ENCODE measurements at regions not wholly inside any gene's neighbourhood (a gene's known extent, or its start where the extent isn't known, plus 50 kb on each side); places are given as distances from the start of the nearest gene placed in this dataset.
"Not testable (repeated sequence)": the region's sequence is repeated elsewhere in the genome, so short reads cannot be mapped to it uniquely, and the experiment has no call there.

DNA sequence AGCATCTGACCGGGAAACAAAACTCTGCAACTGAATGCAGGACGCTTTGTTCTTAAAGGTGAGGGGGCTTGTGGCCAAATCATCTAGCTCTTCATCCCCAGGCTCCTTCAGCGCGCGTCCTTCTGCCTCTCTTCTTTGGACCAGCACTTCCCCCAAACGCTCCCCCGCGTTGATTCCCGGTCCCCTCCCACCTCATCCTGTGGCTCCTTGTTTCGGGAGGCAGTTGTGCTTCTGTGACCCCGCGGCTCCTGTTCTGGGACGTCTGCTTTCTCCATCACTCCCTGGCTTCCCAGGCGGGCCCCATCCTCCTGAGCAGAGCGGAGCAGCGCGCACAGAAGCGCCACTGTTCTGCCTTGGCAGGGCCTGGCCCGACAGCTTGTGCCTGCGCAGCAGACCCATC lies 109.7 kb upstream of the ZNG1E start:
- not testable (repeated sequence) for DNase-seq (ENCODE audit: low read depth in 3 of 3, low spot score in 1 of 3)

DNA sequence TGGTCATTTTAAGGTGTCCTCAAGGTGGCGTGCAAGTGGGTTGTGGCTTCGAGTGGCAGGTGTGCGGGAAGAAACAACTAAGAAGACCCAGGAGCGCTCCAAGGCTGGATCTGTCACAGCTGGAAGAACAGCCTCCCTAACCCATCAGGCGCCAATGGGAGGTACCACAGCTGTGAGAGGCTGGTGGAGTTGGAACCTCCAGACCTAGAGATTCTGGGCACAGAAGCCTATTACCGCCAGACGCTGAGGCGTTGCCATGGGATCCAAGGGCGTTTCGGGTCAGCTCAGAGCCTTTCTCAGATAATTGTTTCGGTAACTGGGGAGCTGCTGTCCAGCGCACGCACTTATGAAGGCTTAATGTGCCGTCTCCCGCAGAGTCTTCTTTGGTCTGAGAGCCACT lies 156.7 kb upstream of the ZNG1E start:
- not testable (repeated sequence) for DNase-seq (ENCODE audit: low read depth in 3 of 3, low spot score in 1 of 3)

- not testable (repeated sequence) for DNase-seq (ENCODE audit: low read depth in 3 of 3, low spot score in 1 of 3)
Measured at GRCh38 chr9:65514465-65514864, 161.3 kb upstream of the ZNG1E start.

GRCh38 chr9:65507897-65508296 lies 167.8 kb upstream of the ZNG1E start:
- not testable (repeated sequence) for DNase-seq (ENCODE audit: low read depth in 3 of 3, low spot score in 1 of 3)

GRCh38 chr9:65504686-65505085 lies 171.0 kb upstream of the ZNG1E start:
- not testable (repeated sequence) for DNase-seq (ENCODE audit: low read depth in 3 of 3, low spot score in 1 of 3)

GRCh38 chr9:65503696-65504095 lies 172.0 kb upstream of the ZNG1E start:
- DNase-seq (ENCODE audit: low read depth in 3 of 3, low spot score in 1 of 3): not testable (repeated sequence)

- DNase-seq (ENCODE audit: low read depth in 3 of 3, low spot score in 1 of 3): not testable (repeated sequence)
Measured at GRCh38 chr9:65482890-65483289, 192.8 kb upstream of the ZNG1E start.

DNA sequence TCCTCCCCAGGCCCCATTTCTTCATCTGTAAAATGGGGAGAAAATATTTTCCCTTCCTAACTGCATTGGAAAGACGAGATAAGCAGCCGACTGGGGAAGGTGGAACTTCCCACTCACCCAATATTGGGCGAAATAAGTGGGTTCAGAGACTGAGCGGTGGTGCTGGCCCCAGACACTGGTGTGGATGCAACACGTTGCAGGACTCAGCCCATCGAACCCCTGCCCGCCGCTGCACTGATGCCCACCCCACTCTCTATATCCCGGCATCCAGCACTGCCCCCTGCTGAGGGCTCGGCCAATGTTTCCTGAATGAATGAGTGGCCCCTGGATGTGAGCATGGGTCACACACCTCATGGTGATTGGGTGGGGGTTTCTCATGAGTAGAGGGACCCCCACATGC lies 194.4 kb upstream of the ZNG1E start:
- DNase-seq (ENCODE audit: low read depth in 3 of 3, low spot score in 1 of 3): not testable (repeated sequence)

GRCh38 chr9:65474891-65475290 lies 189.9 kb upstream of the FOXD4L5 start:
- not testable (repeated sequence) for DNase-seq (ENCODE audit: low read depth in 3 of 3, low spot score in 1 of 3)

DNA sequence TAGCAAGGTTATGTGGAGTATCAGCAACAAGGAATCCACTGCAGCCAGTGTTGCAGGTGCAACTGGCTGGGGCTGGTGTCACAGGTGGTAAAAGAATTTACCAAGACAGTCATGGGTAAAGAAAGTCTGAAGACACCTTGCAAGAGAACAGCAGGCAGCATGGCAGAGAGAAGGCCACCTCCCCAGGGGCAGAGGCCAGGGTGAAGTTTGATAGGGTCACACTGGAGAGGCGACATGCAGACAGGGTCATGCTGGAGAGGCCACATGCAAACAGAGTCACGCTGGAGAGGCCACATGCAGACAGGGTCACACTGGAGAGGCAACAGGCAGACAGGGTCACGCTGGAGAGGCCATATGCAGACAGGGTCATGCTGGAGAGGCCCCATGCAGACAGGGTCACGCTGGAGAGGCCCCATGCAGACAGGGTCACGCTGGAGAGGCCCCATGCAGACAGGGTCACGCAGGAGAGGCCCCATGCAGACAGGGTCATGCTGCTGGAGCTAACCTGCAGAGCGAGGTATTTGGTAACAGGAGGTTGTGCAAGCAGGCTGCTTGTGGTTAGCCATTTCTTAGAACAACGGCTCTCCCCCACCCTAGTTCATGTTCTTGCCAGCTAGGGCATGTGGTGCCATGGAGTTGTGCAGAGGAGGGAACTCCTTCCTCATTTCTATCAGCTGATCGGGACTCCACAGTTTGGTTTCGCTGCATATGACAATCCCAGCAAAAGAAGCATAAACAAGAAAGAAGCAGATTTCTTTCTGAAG lies 188.2 kb upstream of the FOXD4L5 start:
- not testable (repeated sequence) for DNase-seq (ENCODE audit: low read depth in 3 of 3, low spot score in 1 of 3)

DNA sequence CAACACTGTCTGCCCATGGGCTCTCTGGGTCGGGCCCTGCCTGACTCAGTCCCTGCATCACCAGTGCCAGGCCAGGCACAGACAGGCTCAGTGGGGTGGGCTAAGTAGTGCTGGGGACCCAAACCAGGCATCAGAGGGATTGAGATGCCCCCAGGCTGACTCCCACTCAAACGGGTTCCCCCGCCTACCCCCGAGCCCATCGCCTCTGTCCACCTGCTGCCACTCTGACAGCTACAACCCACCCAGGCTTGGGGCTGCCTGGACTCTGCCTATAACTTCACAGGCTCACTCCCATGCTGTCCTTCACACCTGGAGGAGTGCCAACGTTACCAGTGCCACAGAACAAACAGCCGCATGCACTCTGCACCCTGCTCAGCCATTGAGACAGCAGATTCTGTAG lies 186.1 kb upstream of the FOXD4L5 start:
- not testable (repeated sequence) for DNase-seq (ENCODE audit: low read depth in 3 of 3, low spot score in 1 of 3)

DNA sequence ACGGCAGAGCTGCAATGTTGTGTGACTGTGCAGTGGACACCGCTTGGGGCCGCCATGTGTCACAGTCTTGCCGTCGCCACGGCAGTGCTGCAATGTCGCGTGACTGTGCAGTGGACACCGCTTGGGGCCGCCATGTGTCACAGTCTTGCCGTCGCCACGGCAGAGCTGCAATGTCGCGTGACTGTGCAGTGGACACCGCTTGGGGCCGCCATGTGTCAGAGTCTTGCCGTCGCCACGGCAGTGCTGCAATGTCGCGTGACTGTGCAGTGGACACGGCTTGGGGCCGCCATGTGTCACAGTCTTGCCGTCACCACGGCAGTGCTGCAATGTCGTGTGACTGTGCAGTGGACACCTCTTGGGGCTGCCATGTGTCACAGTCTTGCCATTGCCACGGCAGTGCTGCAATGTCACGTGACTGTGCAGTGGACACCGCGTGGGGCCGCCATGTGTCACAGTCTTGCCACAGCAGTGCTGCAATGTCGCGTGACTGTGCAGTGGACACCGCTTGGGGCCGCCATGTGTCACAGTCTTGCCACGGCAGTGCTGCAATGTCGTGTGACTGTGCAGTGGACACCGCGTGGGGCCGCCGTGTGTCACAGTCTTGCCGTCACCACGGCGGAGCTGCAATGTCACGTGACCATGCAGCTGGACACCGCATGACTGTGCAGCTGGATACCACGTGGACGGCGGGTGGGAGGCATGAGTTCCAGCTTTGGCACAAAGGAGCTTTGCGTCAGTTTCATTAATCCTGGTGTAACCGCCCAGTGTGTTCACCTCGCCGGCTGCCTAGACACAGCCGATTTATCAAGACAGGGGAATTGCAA lies 182.1 kb upstream of the FOXD4L5 start:
- DNase-seq (ENCODE audit: low read depth in 3 of 3, low spot score in 1 of 3): not testable (repeated sequence)

GRCh38 chr9:65465246-65465895 lies 180.4 kb upstream of the FOXD4L5 start:
- DNase-seq (ENCODE audit: low read depth in 3 of 3, low spot score in 1 of 3): not testable (repeated sequence)

- DNase-seq (ENCODE audit: low read depth in 3 of 3, low spot score in 1 of 3): not testable (repeated sequence)
Measured at GRCh38 chr9:65462476-65462875, 177.5 kb upstream of the FOXD4L5 start.

- no peak for DNase-seq (ENCODE audit: low read depth in 3 of 3, low spot score in 1 of 3)
Measured at GRCh38 chr9:65459756-65460320, 174.8 kb upstream of the FOXD4L5 start.

GRCh38 chr9:65458992-65459391 lies 174.0 kb upstream of the FOXD4L5 start:
- DNase-seq (ENCODE audit: low read depth in 3 of 3, low spot score in 1 of 3): no peak

DNA sequence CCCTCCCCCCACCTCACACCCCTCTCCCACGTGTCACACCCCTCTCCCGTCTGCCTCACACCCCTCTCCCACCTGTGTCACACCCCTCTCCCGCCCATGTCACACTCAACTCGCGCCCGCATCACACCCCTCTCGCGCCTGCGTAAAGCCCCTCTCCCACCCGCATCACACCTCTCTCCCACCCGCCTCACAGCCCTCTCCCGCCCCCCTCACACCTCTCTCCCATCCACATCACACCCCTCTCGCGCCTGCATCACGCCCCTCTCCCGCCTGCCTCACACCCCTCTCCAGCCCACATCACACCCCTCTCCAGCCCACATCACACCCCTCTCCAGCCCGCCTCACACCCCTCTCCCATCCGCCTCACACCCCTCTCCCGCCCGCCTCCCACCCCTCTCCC lies 173.5 kb upstream of the FOXD4L5 start:
- no peak for DNase-seq (ENCODE audit: low read depth in 3 of 3, low spot score in 1 of 3)

GRCh38 chr9:65456991-65457390 lies 172.0 kb upstream of the FOXD4L5 start:
- DNase-seq (ENCODE audit: low read depth in 3 of 3, low spot score in 1 of 3): not testable (repeated sequence)

GRCh38 chr9:65455751-65456647 lies 171.0 kb upstream of the FOXD4L5 start:
- DNase-seq (ENCODE audit: low read depth in 3 of 3, low spot score in 1 of 3): not testable (repeated sequence)

GRCh38 chr9:65455136-65455535 lies 170.1 kb upstream of the FOXD4L5 start:
- not testable (repeated sequence) for DNase-seq (ENCODE audit: low read depth in 3 of 3, low spot score in 1 of 3)

Data from stimulated activated CD4-positive, alpha-beta T cell treated with anti-CD3 and anti-CD28 coated beads, TNF-alpha, amount 100 ng/mL, for 1 hour (primary cell).